Lung (tissue), 11 donors: ENCODE measurements at regions not wholly inside any gene's neighbourhood (a gene's known extent, or its start where the extent isn't known, plus 50 kb on each side); places are given as distances from the start of the nearest gene placed in this dataset.

Experiments
- ATAC-seq: fragments of 200-7000 bp; cut with Tn5 transposase; one replicate; pipeline ENCODE4 v1.9.1; 2020; ENCODE audit warnings: moderate number of reproducible peaks; ENCODE audit not compliant: insufficient read depth, low FRiP score
- DNase-seq, 3 donors: peaks; one replicate each; pipeline ENCODE4 v3.0.0-alpha.2; 2013 to 2017
- H3K27ac ChIP-seq, 2 donors: one replicate each; pipeline ENCODE4 v1.5.1; 2013; ENCODE audit warnings: mild to moderate bottlenecking in 2 of 2, moderate library complexity in 2 of 2, control low read depth in 1 of 2, inconsistent platforms in 1 of 2, low read depth in 1 of 2, low read length in 1 of 2
- H3K27me3 ChIP-seq, 3 donors: one replicate each; pipeline ENCODE4 v1.5.1; 2013; ENCODE audit warnings: low read length in 2 of 3; ENCODE audit not compliant: control insufficient read depth in 3 of 3, insufficient read depth in 3 of 3
- H3K36me3 ChIP-seq, 4 donors: one replicate each; pipeline ENCODE4 v1.5.1; 2013; ENCODE audit warnings: low read length in 4 of 4, mild to moderate bottlenecking in 1 of 4, moderate library complexity in 1 of 4; ENCODE audit not compliant: control insufficient read depth in 4 of 4, insufficient read depth in 4 of 4
- H3K4me1 ChIP-seq, 5 donors: one replicate each; pipeline ENCODE4 v1.5.1; 2013; ENCODE audit warnings: low read length in 5 of 5, mild to moderate bottlenecking in 2 of 5, moderate library complexity in 1 of 5; ENCODE audit not compliant: control insufficient read depth in 5 of 5, insufficient read depth in 5 of 5
- H3K4me3 ChIP-seq: one replicate; pipeline ENCODE4 v1.5.1; 2013; ENCODE audit warnings: mild to moderate bottlenecking, control low read depth, moderate library complexity
- H3K9ac ChIP-seq, 2 donors: one replicate each; pipeline ENCODE4 v1.5.1; 2013; ENCODE audit warnings: low read length in 2 of 2, control low read depth in 1 of 2; ENCODE audit not compliant: insufficient read depth in 1 of 2
- H3K9me3 ChIP-seq, 4 donors: one replicate each; pipeline ENCODE4 v1.5.1; 2013; ENCODE audit warnings: low read length in 3 of 4, mild to moderate bottlenecking in 1 of 4, moderate library complexity in 1 of 4; ENCODE audit not compliant: control insufficient read depth in 4 of 4, insufficient read depth in 3 of 4
- CTCF ChIP-seq: IDR thresholded peaks from 2 replicates; pipeline ENCODE4 v1.5.1; 2012; ENCODE audit warnings: mild to moderate bottlenecking; ENCODE audit errors: control extremely low read depth, extremely low read depth
- WGBS, 2 donors: extraction: QIAGEN DNeasy Blood & Tissue Kit; methylation state at CpG; one replicate each; pipeline ENCODE4 v1.1.7; 2013; 5-methylcytosine and 5-hydroxymethylcytosine counted together
- donor health status: control.
- donor health status: control.
- donor health status: Bipolar disorder and iron deficiency.
- donor health status: healthy.
- donor health status: DM: yes; HTN: yes; CAD: no.

GRCh38 chr4:123974386-123975149 lies 578.0 kb downstream of the SPRY1 start:
- H3K27ac ChIP-seq: no peak overlapping the region
- H3K27me3 ChIP-seq: no peaks in the 10 kb centered on the region
- DNase-seq (peak in 2 of 3 donors; percentile 73 to 74), ATAC-seq (no peak)
- peaks cover 0 to 3% (median 0%) of the 10 kb centered on the region in 4 donors for H3K9me3 ChIP-seq
- no peak overlapping the region for H3K4me3 ChIP-seq
- WGBS, 2 donors: 77 to 81% methylated on average over 2 of the region's 2 CpGs
- H3K4me1 ChIP-seq: peaks cover 0 to 36% (median 19%) of the 10 kb centered on the region in 5 donors
- TF ChIP-seq CTCF: no peak
- no peak overlapping the region for H3K9ac ChIP-seq
- no peaks in the 10 kb centered on the region for H3K36me3 ChIP-seq

GRCh38 chr4:123976285-123976684 lies 579.7 kb downstream of the SPRY1 start:
- no peak for TF ChIP-seq CTCF
- peak; percentile 47 for ATAC-seq
- Histone ChIP-seq H3K36me3 (no peaks in the 10 kb centered on the region), H3K27ac (peak overlapping the region in 1 of 2 donors; percentile 50), H3K4me3 (no peak overlapping the region), H3K4me1 (peaks cover 0 to 36% (median 19%) of the 10 kb centered on the region in 5 donors), H3K27me3 (no peaks in the 10 kb centered on the region), H3K9ac (no peak overlapping the region), H3K9me3 (no peaks in the 10 kb centered on the region)
- DNase-seq: peak; percentile 74 to 94 (median 89)
- WGBS, 2 donors: 32 to 37% methylated on average over 7 of the region's 7 CpGs

- no peak overlapping the region for H3K9ac ChIP-seq
Measured at GRCh38 chr4:123976819-123977218, 580.2 kb downstream of the SPRY1 start.

More at GRCh38 chr4:123976819-123977218, 580.2 kb downstream of the SPRY1 start:
- 52 to 54% methylated on average over 2 of the region's 2 CpGs for WGBS, 2 donors
- no peak for ATAC-seq
- H3K27ac ChIP-seq: peak overlapping the region; percentile 39 to 50
- no peak for DNase-seq
- no peak overlapping the region for H3K4me3 ChIP-seq
- H3K4me1 ChIP-seq: peaks cover 0 to 36% (median 19%) of the 10 kb centered on the region in 5 donors
- no peak for TF ChIP-seq CTCF
- H3K9me3 ChIP-seq: no peaks in the 10 kb centered on the region
- no peaks in the 10 kb centered on the region for H3K36me3 ChIP-seq
- no peaks in the 10 kb centered on the region for H3K27me3 ChIP-seq
